ENCODE measurements at regions not wholly inside any gene's neighbourhood (a gene's known extent, or its start where the extent isn't known, plus 50 kb on each side); places are given as distances from the start of the nearest gene placed in this dataset.

GRCh38 chr9:18202924-18203323 lies 271.0 kb upstream of the ADAMTSL1 start:
- TF ChIP-seq CTCF (IDR thresholded peaks at IDR 0.05) (no peak), POLR2A (IDR thresholded peaks at IDR 0.05) (no peak), EP300 (IDR thresholded peaks at IDR 0.05) (no peak)

Measured in tibial nerve (tissue), 4 donors.